Mesothelial cell of epicardium (in vitro differentiated cells): ENCODE measurements at regions not wholly inside any gene's neighbourhood (a gene's known extent, or its start where the extent isn't known, plus 50 kb on each side); places are given as distances from the start of the nearest gene placed in this dataset.

ENCODE experiments used
- DNase-seq, 2 experiments: peaks; one replicate each; pipeline ENCODE4 v3.0.0; 2021; ENCODE audit warnings: low spot score in 2 of 2; ENCODE audit not compliant: unreplicated experiment in 2 of 2
- H3K27ac Mint-ChIP-seq: 2 replicates; pipeline ENCODE4 v1.8.0; 2021; ENCODE audit warnings: mixed read lengths
- H3K27me3 Mint-ChIP-seq: 2 replicates; pipeline ENCODE4 v1.8.0; 2021; ENCODE audit warnings: low read depth, mixed read lengths
- H3K36me3 Mint-ChIP-seq: 2 replicates; pipeline ENCODE4 v1.8.0; 2021; ENCODE audit warnings: mixed read lengths
- H3K4me1 Mint-ChIP-seq: 2 replicates; pipeline ENCODE4 v1.8.0; 2021; ENCODE audit warnings: mixed read lengths
- H3K4me3 Mint-ChIP-seq: 2 replicates; pipeline ENCODE4 v1.8.0; 2021; ENCODE audit warnings: mild to moderate bottlenecking, moderate library complexity, mixed read lengths
- H3K9me3 Mint-ChIP-seq: 2 replicates; pipeline ENCODE4 v1.8.0; 2021; ENCODE audit warnings: mixed read lengths
- TF ChIP-seq, protein P1 (sequence below): fragments of 200-600 bp; sonication (generic); IDR thresholded peaks from one replicate; pipeline ENCODE4 v1.5.0; 2021; ENCODE audit warnings: antibody characterized with exemption; ENCODE audit not compliant: unreplicated experiment

DNA sequence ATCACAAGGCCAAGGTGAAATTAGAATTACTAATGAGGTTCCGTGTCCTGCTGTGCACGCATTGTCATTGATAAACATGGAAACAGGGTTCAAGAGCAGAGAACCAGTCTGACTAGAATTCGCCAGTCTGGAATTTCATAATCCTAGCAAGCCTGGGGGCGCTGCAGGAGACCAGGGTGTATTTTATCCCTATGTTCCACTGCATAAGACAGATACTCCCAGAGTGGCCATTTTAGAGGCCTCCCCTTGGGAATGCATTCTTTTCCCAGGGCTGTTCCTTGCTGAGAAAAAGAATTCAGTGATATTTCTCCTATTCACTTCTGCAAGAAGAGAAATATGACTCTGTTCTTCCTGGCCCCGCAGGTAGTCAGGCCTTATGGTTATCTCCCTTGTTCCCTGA is 1387.7 kb downstream of the MAT2B start:
- no peaks in the 10 kb centered on the region for H3K4me1 Mint-ChIP-seq
- H3K27me3 Mint-ChIP-seq, result no peaks in the 10 kb centered on the region
- no peak for DNase-seq
- H3K9me3 Mint-ChIP-seq, result peaks cover 17% of the 10 kb centered on the region
- H3K27ac Mint-ChIP-seq, result no peak overlapping the region
- peaks cover 5% of the 10 kb centered on the region for H3K36me3 Mint-ChIP-seq
- H3K4me3 Mint-ChIP-seq, result no peak overlapping the region
- TF ChIP-seq, protein P1, sequence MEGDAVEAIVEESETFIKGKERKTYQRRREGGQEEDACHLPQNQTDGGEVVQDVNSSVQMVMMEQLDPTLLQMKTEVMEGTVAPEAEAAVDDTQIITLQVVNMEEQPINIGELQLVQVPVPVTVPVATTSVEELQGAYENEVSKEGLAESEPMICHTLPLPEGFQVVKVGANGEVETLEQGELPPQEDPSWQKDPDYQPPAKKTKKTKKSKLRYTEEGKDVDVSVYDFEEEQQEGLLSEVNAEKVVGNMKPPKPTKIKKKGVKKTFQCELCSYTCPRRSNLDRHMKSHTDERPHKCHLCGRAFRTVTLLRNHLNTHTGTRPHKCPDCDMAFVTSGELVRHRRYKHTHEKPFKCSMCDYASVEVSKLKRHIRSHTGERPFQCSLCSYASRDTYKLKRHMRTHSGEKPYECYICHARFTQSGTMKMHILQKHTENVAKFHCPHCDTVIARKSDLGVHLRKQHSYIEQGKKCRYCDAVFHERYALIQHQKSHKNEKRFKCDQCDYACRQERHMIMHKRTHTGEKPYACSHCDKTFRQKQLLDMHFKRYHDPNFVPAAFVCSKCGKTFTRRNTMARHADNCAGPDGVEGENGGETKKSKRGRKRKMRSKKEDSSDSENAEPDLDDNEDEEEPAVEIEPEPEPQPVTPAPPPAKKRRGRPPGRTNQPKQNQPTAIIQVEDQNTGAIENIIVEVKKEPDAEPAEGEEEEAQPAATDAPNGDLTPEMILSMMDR, result no peak

DNA sequence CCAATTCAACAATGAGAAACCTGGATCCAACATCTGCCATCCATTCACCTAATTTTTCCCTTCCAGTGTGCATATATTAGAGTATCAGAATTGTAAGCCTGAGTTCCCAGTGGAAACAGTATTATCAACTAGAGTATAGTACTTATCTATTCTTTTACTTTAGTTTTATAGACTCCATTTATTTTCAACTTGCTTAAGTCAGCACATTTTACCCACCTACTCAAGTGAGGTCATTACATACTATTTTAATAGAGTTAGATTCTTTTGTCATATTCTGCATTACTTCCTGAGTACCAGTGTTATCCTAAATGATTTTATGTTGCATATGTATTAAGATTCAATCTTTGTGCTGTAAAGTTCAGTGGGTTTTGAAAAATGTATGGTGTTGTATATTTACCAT is 1393.3 kb downstream of the MAT2B start:
- TF ChIP-seq, protein P1, result no peak
- peaks cover 4% of the 10 kb centered on the region for H3K9me3 Mint-ChIP-seq
- no peak for DNase-seq
- no peaks in the 10 kb centered on the region for H3K27me3 Mint-ChIP-seq
- no peak overlapping the region for H3K27ac Mint-ChIP-seq
- H3K36me3 Mint-ChIP-seq, result no peaks in the 10 kb centered on the region
- no peaks in the 10 kb centered on the region for H3K4me1 Mint-ChIP-seq
- H3K4me3 Mint-ChIP-seq, result no peak overlapping the region

DNA sequence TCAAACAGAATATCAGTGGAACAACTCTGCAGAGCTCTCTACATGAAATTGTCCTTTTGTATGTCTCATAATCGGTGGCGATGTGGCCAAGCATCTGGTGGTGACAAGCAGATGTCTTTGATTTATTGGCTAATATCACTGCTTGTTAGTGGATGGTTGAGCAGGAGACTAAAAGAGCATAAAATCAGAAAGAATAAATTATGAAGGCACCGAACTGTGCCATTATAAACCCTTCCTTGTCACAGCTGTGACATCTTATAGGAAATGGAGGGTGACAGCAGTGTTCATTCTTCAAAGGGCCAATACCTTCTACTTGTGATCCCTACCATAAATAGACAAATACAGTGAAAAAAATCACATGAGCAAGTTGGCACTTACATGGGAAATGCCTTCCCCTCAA is 1404.3 kb downstream of the MAT2B start:
- H3K27me3 Mint-ChIP-seq, result peaks cover 4% of the 10 kb centered on the region
- TF ChIP-seq, protein P1, result no peak
- H3K4me1 Mint-ChIP-seq, result no peaks in the 10 kb centered on the region
- H3K27ac Mint-ChIP-seq, result no peak overlapping the region
- no peaks in the 10 kb centered on the region for H3K36me3 Mint-ChIP-seq
- H3K9me3 Mint-ChIP-seq, result peaks cover 10% of the 10 kb centered on the region
- DNase-seq, result no peak
- H3K4me3 Mint-ChIP-seq, result no peak overlapping the region

DNA sequence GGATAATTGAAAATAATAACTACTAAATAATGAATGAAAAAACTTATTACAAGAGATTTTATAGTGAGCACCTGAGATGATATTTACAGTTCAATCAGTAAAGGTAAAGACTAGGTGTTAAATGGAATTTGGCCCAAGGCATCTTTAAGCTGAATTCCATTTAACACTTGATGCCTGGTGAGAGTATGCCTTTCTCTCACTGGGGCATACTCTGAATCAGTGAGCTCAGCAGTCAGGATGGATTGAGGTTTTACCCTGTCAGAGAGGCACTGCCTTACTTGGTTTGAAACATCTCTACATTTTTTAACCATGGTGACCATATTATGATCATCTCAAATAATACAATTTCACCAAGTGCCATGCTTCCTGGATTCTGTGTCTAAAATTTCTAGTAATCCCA is 1416.3 kb downstream of the MAT2B start:
- no peak overlapping the region for H3K27ac Mint-ChIP-seq
- TF ChIP-seq, protein P1, result no peak
- H3K36me3 Mint-ChIP-seq, result peaks cover 10% of the 10 kb centered on the region
- H3K9me3 Mint-ChIP-seq, result peaks cover 49% of the 10 kb centered on the region
- DNase-seq, result no peak
- H3K27me3 Mint-ChIP-seq, result no peaks in the 10 kb centered on the region
- no peaks in the 10 kb centered on the region for H3K4me1 Mint-ChIP-seq
- H3K4me3 Mint-ChIP-seq, result no peak overlapping the region

DNA sequence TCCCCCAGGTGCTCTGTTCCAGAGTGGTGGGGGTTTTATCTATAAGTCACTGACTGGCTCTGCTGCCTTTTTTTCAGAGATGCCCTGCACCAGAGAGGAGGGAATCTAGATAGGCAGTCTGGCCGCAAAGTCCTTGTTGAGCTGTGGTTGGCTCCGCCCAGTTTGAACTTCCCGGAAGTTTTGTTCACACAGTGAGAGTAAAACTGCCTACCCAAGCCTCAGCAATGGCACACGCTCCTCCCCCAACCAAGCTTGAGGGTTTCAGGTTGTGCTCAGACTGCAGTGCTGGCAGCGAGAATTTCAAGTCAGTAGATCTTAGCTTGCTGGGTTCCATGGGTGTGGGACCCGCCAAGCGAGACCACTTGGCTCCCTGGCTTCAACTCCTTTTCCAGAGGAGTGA is 1428.6 kb downstream of the MAT2B start:
- no peak for DNase-seq
- Mint-ChIP-seq H3K4me1 (peaks cover 4% of the 10 kb centered on the region), H3K9me3 (peaks cover 50% of the 10 kb centered on the region), H3K36me3 (peaks cover 4% of the 10 kb centered on the region), H3K27ac (no peak overlapping the region), H3K4me3 (no peak overlapping the region), H3K27me3 (peaks cover 35% of the 10 kb centered on the region)
- TF ChIP-seq, protein P1, result no peak

DNA sequence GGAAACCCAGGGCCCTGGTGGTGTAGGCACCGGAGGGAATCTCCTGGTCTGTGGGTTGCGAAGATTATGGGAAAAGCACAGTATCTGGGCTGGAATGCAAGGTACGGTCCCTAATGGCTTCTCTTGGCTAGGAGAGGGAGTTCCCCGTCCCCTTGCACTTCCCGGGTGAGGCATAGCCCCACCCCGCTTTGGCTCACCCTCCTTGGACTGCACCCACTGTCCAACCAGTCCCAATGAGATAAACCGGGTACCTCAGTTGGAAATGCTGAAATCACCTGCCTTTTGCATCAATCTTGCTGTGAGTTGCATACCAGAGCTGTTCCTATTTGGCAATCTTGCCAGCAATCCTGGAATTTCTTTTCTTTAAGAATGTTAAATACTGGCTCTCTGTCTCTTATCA is 1429.1 kb downstream of the MAT2B start:
- Mint-ChIP-seq H3K4me3 (no peak overlapping the region), H3K9me3 (peaks cover 45% of the 10 kb centered on the region), H3K4me1 (peaks cover 4% of the 10 kb centered on the region), H3K27me3 (peaks cover 37% of the 10 kb centered on the region), H3K27ac (no peak overlapping the region), H3K36me3 (peaks cover 4% of the 10 kb centered on the region)
- TF ChIP-seq, protein P1, result no peak
- no peak for DNase-seq
